ENCODE measurements at regions not wholly inside any gene's neighbourhood (a gene's known extent, or its start where the extent isn't known, plus 50 kb on each side); places are given as distances from the start of the nearest gene placed in this dataset.
"Not testable (repeated sequence)": the region's sequence is repeated elsewhere in the genome, so short reads cannot be mapped to it uniquely, and the experiment has no call there.

GRCh38 chr2:61594201-61594600 lies 56.0 kb upstream of the XPO1 start:
- not testable (repeated sequence) for TF ChIP-seq POU2F2, POLR2AphosphoS5, POLR2A (IDR thresholded peaks at IDR 0.05; ENCODE audit: low read depth, low read length)

Data from GM12891 (cell line).